OCI-LY3 (cell line): ENCODE measurements at regions not wholly inside any gene's neighbourhood (a gene's known extent, or its start where the extent isn't known, plus 50 kb on each side); places are given as distances from the start of the nearest gene placed in this dataset.

Experiments
- H2AFZ ChIP-seq: fragments of 200-600, 300-600 bp; shearing (Covaris generic); 2 replicates; pipeline ENCODE4 v1.6.0; 2014; ENCODE audit warnings: antibody characterized with exemption, low read depth, low read length
- H3K27ac ChIP-seq: fragments of 200-600, 300-600 bp; sonication (generic); 2 replicates; pipeline ENCODE4 v1.5.1; 2014; ENCODE audit warnings: mild to moderate bottlenecking, low read length, moderate library complexity, mixed read lengths
- H3K27me3 ChIP-seq: fragments of 200-600, 300-600 bp; sonication (generic); 2 replicates; pipeline ENCODE4 v1.6.1; 2014; ENCODE audit warnings: low read depth, low read length, mixed read lengths
- H3K36me3 ChIP-seq: fragments of 200-600, 300-600 bp; sonication (generic); replicated peaks from 2 replicates; pipeline ENCODE3; 2014; ENCODE audit warnings: low read depth, low read length, mixed read lengths
- H3K4me1 ChIP-seq: fragments of 300-600, 200-600 bp; sonication (generic); 2 replicates; pipeline ENCODE4 v1.6.1; 2014; ENCODE audit warnings: low read length, mixed read lengths
- H3K4me2 ChIP-seq: fragments of 200-600, 300-600 bp; sonication (generic); 2 replicates; pipeline ENCODE4 v1.6.1; 2014; ENCODE audit warnings: low read length, mixed read lengths
- H3K4me3 ChIP-seq: fragments of 300-600, 200-600 bp; sonication (generic); 2 replicates; pipeline ENCODE4 v1.5.1; 2014; ENCODE audit warnings: antibody characterized with exemption, mild to moderate bottlenecking, low read length, moderate library complexity
- H3K79me2 ChIP-seq: fragments of 300-600, 200-600 bp; shearing (Covaris generic); 2 replicates; pipeline ENCODE4 v1.6.1; 2014; ENCODE audit warnings: mild to moderate bottlenecking, low read length, mixed read lengths
- H3K9ac ChIP-seq: fragments of 300-600, 200-600 bp; shearing (Covaris generic); 2 replicates; pipeline ENCODE4 v1.6.0; 2014; ENCODE audit warnings: mild to moderate bottlenecking, low read length, moderate library complexity
- H3K9me3 ChIP-seq: fragments of 200-600, 300-600 bp; shearing (Covaris generic); 2 replicates; pipeline ENCODE4 v1.6.1; 2014; ENCODE audit warnings: low read length, mixed read lengths; ENCODE audit not compliant: insufficient read depth
- H4K20me1 ChIP-seq: fragments of 200-600, 300-600 bp; sonication (generic); 2 replicates; pipeline ENCODE4 v1.6.1; 2016; ENCODE audit warnings: low read length, mixed read lengths; ENCODE audit not compliant: insufficient read depth
- EZH2phosphoT487 ChIP-seq: fragments of 200-600 bp; shearing (Covaris generic); IDR thresholded peaks from 2 replicates; pipeline ENCODE4 v1.6.1; 2018; ENCODE audit warnings: antibody characterized with exemption, mixed run types, low read depth
- TF ChIP-seq, protein P1 (sequence below): fragments of 200-600, 300-600 bp; sonication (generic); IDR thresholded peaks from 2 replicates; pipeline ENCODE4 v1.5.1; 2014; ENCODE audit warnings: antibody characterized with exemption, low read length, low read depth

DNA sequence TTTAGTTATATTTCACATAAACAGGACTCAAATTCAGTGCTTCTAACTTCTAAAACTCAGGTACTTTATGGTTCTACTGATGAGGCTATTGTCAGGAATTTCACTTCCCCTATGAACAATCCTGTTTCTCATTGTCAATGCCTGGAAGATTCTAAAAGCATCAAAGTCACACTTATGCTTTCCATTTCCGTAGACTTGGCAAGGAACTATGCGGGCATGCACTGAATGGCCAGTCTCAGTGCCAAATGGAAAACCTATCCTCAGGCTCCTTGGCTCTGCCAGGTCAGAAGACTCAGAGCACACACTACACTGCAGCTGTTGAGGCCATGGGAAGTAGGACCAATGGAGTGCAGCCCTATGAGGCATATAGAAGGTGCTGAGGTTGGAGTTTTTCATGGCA, 97.0 kb upstream of the PTPN13 start:
- H2AFZ ChIP-seq, result no peak overlapping the region
- no peaks in the 10 kb centered on the region for H3K36me3 ChIP-seq
- H3K4me3 ChIP-seq, result no peak overlapping the region
- H3K9ac ChIP-seq, result no peak overlapping the region
- H3K79me2 ChIP-seq, result no peaks in the 10 kb centered on the region
- no peaks in the 10 kb centered on the region for H3K9me3 ChIP-seq
- no peaks in the 10 kb centered on the region; the same call in 1 of the 2 replicates for H3K27me3 ChIP-seq
- no peak overlapping the region for H3K27ac ChIP-seq
- TF ChIP-seq EZH2phosphoT487, result no peak
- TF ChIP-seq, protein P1, sequence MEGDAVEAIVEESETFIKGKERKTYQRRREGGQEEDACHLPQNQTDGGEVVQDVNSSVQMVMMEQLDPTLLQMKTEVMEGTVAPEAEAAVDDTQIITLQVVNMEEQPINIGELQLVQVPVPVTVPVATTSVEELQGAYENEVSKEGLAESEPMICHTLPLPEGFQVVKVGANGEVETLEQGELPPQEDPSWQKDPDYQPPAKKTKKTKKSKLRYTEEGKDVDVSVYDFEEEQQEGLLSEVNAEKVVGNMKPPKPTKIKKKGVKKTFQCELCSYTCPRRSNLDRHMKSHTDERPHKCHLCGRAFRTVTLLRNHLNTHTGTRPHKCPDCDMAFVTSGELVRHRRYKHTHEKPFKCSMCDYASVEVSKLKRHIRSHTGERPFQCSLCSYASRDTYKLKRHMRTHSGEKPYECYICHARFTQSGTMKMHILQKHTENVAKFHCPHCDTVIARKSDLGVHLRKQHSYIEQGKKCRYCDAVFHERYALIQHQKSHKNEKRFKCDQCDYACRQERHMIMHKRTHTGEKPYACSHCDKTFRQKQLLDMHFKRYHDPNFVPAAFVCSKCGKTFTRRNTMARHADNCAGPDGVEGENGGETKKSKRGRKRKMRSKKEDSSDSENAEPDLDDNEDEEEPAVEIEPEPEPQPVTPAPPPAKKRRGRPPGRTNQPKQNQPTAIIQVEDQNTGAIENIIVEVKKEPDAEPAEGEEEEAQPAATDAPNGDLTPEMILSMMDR, result no peak
- no peak overlapping the region for H3K4me2 ChIP-seq
- H3K4me1 ChIP-seq, result peaks cover 9% of the 10 kb centered on the region
- no peaks in the 10 kb centered on the region for H4K20me1 ChIP-seq

DNA sequence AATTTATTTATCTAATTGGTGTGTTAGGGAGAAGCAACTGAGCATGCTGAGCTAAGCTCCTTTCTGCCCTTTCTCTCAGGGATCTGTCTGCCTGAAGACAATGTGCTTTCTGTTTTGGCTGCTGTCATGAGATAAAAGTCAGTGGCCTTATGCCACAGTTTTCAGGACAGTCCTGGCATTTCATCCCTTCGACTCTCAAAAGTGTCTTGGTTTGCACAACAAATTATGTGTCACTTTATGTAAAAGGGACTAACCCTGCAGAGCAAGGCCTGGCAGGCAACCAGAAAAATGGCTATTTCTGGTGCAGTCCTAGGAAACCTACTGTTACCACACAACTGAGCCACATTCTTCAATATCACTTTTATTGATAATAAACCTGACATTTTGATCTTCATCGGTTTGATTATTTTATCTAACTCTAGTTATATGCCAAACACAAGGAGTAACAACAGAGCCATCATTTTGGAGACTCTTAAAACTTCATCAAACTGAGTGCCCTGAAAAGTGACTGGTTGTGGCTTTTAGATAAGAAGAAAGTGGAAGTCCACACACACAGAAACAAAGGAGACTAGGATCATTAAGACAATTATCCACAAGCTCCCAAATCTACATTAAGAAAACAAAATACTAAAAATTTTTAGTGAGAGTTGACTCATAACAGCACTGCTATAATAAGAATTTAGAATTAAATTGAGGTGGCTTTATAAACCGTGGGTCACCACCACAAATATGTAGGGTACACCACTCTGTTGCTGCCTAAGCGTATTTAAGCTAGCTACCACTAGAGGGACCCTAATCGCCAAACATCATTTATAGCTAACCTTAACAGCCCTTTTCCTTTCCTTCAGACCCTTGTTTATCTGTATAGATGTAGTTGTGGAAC, 95.9 kb upstream of the PTPN13 start:
- Histone ChIP-seq H3K27ac (no peak overlapping the region), H3K4me1 (peaks cover 9% of the 10 kb centered on the region), H2AFZ (no peak overlapping the region), H3K27me3 (peaks cover 2% of the 10 kb centered on the region; the same call in 1 of the 2 replicates), H3K4me2 (peak overlapping the region; percentile 17; the same call in 1 of the 2 replicates), H3K79me2 (no peaks in the 10 kb centered on the region), H4K20me1 (no peaks in the 10 kb centered on the region), H3K4me3 (no peak overlapping the region), H3K36me3 (no peaks in the 10 kb centered on the region), H3K9ac (no peak overlapping the region), H3K9me3 (no peaks in the 10 kb centered on the region)
- TF ChIP-seq, protein P1, result peak; percentile 86
- no peak for TF ChIP-seq EZH2phosphoT487

DNA sequence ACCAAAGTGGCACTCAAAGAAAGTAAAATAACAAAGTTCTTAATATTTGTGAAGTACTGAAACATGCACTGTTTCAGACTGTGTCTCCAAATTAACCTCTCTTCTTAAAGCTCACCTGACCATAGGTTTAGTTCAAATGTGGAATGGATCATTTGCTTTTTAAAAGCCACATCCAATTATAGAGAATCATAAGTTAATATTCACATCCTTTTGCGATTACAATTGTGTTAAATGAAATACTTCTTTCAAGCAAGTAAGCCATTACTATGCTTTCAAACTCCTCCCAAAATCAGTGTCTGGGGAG, 95.3 kb upstream of the PTPN13 start:
- Histone ChIP-seq H3K27ac (no peak overlapping the region), H2AFZ (no peak overlapping the region), H4K20me1 (no peaks in the 10 kb centered on the region), H3K9ac (no peak overlapping the region), H3K79me2 (no peaks in the 10 kb centered on the region), H3K36me3 (no peaks in the 10 kb centered on the region), H3K27me3 (peaks cover 2% of the 10 kb centered on the region; the same call in 1 of the 2 replicates), H3K9me3 (no peaks in the 10 kb centered on the region), H3K4me2 (no peak overlapping the region), H3K4me1 (peaks cover 9% of the 10 kb centered on the region), H3K4me3 (no peak overlapping the region)
- TF ChIP-seq, protein P1, result no peak
- TF ChIP-seq EZH2phosphoT487, result no peak

DNA sequence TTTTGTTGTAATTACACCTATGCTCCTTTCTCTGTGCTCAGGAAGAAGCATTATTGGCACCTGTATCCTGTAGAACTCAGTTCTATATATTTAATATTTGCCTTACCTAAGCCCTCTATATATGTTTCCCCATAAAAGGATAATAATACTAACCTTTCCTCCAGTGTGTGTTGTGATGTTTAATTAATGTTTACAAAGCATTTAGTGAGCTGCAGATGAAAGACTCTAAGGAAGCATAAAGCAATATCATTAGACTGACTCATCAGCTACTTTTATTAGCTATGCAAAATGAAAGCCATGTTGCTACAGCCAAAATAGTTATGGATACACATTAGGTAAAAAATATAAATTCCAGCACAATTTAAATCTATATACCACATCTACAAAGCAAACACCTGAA, 93.6 kb upstream of the PTPN13 start:
- no peaks in the 10 kb centered on the region for H3K79me2 ChIP-seq
- H3K4me1 ChIP-seq, result peaks cover 9% of the 10 kb centered on the region
- TF ChIP-seq, protein P1, result no peak
- TF ChIP-seq EZH2phosphoT487, result no peak
- H3K9me3 ChIP-seq, result no peaks in the 10 kb centered on the region
- no peak overlapping the region for H3K27ac ChIP-seq
- H3K4me3 ChIP-seq, result no peak overlapping the region
- no peaks in the 10 kb centered on the region for H3K36me3 ChIP-seq
- H3K27me3 ChIP-seq, result peaks cover 2% of the 10 kb centered on the region; the same call in 1 of the 2 replicates
- no peak overlapping the region for H3K4me2 ChIP-seq
- no peak overlapping the region for H3K9ac ChIP-seq
- no peaks in the 10 kb centered on the region for H4K20me1 ChIP-seq
- no peak overlapping the region for H2AFZ ChIP-seq
